ENCODE measurements at regions not wholly inside any gene's neighbourhood (a gene's known extent, or its start where the extent isn't known, plus 50 kb on each side); places are given as distances from the start of the nearest gene placed in this dataset.

DNA sequence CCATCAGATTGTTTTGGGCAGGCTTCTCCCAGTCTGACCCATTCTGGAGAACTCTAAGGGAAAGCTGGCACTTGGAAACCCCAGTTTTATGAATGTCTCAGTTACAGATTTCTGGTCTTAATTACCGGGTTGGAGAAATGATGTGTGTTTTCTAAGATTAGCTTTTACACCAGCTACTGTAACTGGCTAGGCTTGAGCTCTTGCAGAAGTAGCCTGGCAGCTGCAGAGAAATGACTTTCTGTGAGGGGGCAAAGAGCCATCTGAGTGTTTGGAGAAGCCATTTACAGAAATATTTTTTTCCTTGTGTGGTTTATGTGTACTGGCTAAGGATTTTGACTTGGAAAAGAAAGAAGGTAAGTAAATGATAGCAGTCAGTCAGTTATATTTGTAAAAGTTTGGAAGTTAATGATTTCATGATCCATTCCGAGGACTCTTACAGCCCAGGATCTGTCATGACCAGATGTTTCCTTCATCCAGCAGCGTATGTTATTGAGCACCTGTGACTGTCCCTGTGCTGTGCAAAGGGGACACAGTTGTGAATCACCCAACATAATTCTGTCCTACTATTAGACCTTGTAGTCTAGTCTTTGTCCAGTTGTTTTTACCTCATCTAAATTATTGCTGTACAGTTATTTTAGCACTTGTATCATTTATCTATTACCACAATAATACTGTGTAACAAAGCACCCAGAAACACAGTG, 53.7 kb upstream of the GDNF start:
- no peak for TF ChIP-seq POLR2A (IDR thresholded peaks at IDR 0.05)
- TF ChIP-seq, protein P1, sequence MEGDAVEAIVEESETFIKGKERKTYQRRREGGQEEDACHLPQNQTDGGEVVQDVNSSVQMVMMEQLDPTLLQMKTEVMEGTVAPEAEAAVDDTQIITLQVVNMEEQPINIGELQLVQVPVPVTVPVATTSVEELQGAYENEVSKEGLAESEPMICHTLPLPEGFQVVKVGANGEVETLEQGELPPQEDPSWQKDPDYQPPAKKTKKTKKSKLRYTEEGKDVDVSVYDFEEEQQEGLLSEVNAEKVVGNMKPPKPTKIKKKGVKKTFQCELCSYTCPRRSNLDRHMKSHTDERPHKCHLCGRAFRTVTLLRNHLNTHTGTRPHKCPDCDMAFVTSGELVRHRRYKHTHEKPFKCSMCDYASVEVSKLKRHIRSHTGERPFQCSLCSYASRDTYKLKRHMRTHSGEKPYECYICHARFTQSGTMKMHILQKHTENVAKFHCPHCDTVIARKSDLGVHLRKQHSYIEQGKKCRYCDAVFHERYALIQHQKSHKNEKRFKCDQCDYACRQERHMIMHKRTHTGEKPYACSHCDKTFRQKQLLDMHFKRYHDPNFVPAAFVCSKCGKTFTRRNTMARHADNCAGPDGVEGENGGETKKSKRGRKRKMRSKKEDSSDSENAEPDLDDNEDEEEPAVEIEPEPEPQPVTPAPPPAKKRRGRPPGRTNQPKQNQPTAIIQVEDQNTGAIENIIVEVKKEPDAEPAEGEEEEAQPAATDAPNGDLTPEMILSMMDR (IDR thresholded peaks at IDR 0.05) = no peak
- no peak for TF ChIP-seq EP300 (IDR thresholded peaks at IDR 0.05)
- no peak for TF ChIP-seq POLR2AphosphoS5 (IDR thresholded peaks at IDR 0.05)
